ENCODE measurements at regions not wholly inside any gene's neighbourhood (a gene's known extent, or its start where the extent isn't known, plus 50 kb on each side); places are given as distances from the start of the nearest gene placed in this dataset.

DNA sequence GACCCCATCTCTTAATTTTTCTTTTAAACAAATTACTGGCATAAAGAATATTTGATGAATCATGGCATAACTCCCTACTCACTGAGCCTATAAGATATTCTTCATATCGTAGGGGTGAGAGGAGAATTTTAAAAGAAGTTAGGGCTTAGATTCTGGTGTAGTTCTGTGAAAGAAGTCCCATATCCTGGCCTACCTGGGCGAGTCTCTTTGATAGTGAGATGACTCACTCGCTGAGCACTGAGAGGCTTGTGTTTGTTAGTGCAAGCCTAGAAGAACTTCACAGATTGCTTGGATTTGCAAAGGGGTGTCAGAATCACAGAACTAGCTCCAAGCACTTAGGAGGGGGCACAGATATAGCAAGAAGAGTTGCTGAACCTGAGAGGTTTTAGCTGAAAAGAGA lies 133.8 kb upstream of the TMC3 start:
- TF ChIP-seq, protein P1, sequence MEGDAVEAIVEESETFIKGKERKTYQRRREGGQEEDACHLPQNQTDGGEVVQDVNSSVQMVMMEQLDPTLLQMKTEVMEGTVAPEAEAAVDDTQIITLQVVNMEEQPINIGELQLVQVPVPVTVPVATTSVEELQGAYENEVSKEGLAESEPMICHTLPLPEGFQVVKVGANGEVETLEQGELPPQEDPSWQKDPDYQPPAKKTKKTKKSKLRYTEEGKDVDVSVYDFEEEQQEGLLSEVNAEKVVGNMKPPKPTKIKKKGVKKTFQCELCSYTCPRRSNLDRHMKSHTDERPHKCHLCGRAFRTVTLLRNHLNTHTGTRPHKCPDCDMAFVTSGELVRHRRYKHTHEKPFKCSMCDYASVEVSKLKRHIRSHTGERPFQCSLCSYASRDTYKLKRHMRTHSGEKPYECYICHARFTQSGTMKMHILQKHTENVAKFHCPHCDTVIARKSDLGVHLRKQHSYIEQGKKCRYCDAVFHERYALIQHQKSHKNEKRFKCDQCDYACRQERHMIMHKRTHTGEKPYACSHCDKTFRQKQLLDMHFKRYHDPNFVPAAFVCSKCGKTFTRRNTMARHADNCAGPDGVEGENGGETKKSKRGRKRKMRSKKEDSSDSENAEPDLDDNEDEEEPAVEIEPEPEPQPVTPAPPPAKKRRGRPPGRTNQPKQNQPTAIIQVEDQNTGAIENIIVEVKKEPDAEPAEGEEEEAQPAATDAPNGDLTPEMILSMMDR (IDR thresholded peaks at IDR 0.05; ENCODE audit: poor library complexity), result no peak
- no peak for TF ChIP-seq EZH2phosphoT487 (IDR thresholded peaks at IDR 0.05; ENCODE audit: low read depth, severe bottlenecking, unreplicated experiment)
- no peak for TF ChIP-seq EZH2 (IDR thresholded peaks at IDR 0.05; ENCODE audit: borderline replicate concordance)

Data from hepatocyte (in vitro differentiated cells).